Stimulated activated CD8-positive, alpha-beta memory T cell treated with anti-CD3 and anti-CD28 coated beads, Interleukin-4, amount 100 ng/mL, for 48 hours (primary cell): ENCODE measurements at regions not wholly inside any gene's neighbourhood (a gene's known extent, or its start where the extent isn't known, plus 50 kb on each side); places are given as distances from the start of the nearest gene placed in this dataset.
"Not testable (repeated sequence)": the region's sequence is repeated elsewhere in the genome, so short reads cannot be mapped to it uniquely, and the experiment has no call there.

ENCODE experiments used
- DNase-seq: peaks from one replicate; pipeline ENCODE4 v3.0.0-alpha.2; 2020

- not testable (repeated sequence) for DNase-seq
Observed at GRCh38 chr15:92806171-92806570, 94.0 kb upstream of the CHD2 start.

GRCh38 chr15:92806763-92807162 lies 93.4 kb upstream of the CHD2 start:
- no peak for DNase-seq

- DNase-seq: no peak
Observed at GRCh38 chr15:92807971-92808571, 92.1 kb upstream of the CHD2 start.

- no peak for DNase-seq
Observed at GRCh38 chr15:92808598-92809063, 91.5 kb upstream of the CHD2 start.

- peak; percentile 98 for DNase-seq
Observed at GRCh38 chr15:92809064-92809879, 90.9 kb upstream of the CHD2 start.

- no peak for DNase-seq
Observed at GRCh38 chr15:92809880-92810361, 90.2 kb upstream of the CHD2 start.

GRCh38 chr15:92810418-92811138 lies 89.5 kb upstream of the CHD2 start:
- DNase-seq: peak; percentile 73

GRCh38 chr15:92811148-92811913 lies 88.8 kb upstream of the CHD2 start:
- no peak for DNase-seq

GRCh38 chr15:92812271-92812670 lies 87.9 kb upstream of the CHD2 start:
- no peak for DNase-seq

GRCh38 chr15:92813485-92813884 lies 86.6 kb upstream of the CHD2 start:
- DNase-seq: no peak

GRCh38 chr15:92817339-92817886 lies 82.7 kb upstream of the CHD2 start:
- DNase-seq: no peak

- DNase-seq: no peak
Observed at GRCh38 chr15:92818651-92819277, 81.4 kb upstream of the CHD2 start.

- DNase-seq: no peak
Observed at GRCh38 chr15:92819278-92820235, 80.6 kb upstream of the CHD2 start.

- DNase-seq: peak; percentile 90
Observed at GRCh38 chr15:92820236-92821021, 79.7 kb upstream of the CHD2 start.

GRCh38 chr15:92821491-92822116 lies 78.5 kb upstream of the CHD2 start:
- DNase-seq: no peak

- no peak for DNase-seq
Observed at GRCh38 chr15:92822216-92823144, 77.6 kb upstream of the CHD2 start.

- DNase-seq: no peak
Observed at GRCh38 chr15:92825985-92826384, 74.1 kb upstream of the CHD2 start.

GRCh38 chr15:92827991-92828390 lies 72.1 kb upstream of the CHD2 start:
- DNase-seq: not testable (repeated sequence)
